ENCODE measurements at regions not wholly inside any gene's neighbourhood (a gene's known extent, or its start where the extent isn't known, plus 50 kb on each side); places are given as distances from the start of the nearest gene placed in this dataset.

DNA sequence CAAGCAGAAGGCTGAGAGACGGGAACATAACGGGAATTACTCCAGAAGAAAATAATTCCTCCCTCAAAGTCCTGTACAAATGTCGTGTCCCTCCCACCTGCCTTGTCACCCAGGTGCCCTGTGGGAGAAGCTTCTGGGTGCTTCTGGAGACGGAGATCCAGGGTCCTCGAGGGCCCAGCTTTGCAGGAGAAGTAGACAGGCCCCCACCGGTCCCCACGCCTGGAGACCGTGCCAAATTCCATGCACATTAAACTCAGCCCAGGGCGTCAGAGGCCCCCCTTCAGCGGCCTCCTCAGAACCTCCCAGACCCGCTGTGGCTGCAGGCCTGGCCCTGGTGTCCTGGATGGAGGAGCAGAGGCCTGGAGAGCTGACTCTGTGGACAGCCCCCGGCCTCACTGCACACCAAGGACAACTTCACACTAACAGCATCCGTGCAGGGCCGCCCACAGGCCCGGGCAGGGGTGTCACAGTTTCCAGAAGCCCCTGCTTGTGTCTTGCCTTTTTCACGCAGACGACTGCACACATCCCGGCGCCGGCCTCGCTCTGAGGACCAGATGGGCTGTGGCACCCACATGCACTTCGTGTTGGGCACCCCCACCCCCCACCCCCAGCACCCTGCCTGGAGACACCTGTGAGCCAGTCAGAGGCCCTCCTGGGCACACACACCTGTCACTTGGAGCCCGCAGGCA is 734.3 kb downstream of the BRD1 start:
- peaks cover 13 to 35% (median 28%) of the 10 kb centered on the region in 10 experiments for H3K4me1 ChIP-seq
- no peaks in the 10 kb centered on the region for H3K9me3 ChIP-seq (replicated peaks in 1 of 11)
- TF ChIP-seq Cebpa-rat (IDR thresholded peaks at IDR 0.05) = no peak
- no peak overlapping the region for H3K4me3 ChIP-seq
- no peaks in the 10 kb centered on the region for H3K27me3 ChIP-seq
- no peaks in the 10 kb centered on the region for H3K36me3 ChIP-seq
- peak overlapping the region in 1 of 11 experiments; percentile 48; a peak in 2 of 22 replicates for H3K27ac ChIP-seq
- peak overlapping the region in 8 of 11 experiments; percentile 56 to 78 (median 69); a peak in 16 of 22 replicates for H3K4me2 ChIP-seq
- peaks cover 0 to 7% (median 0%) of the 10 kb centered on the region in 11 experiments; a peak in 1 of 22 replicates for H4K20me1 ChIP-seq
- peak overlapping the region in 2 of 11 experiments; percentile 18 to 29; a peak in 1 of 22 replicates for H3K9ac ChIP-seq

DNA sequence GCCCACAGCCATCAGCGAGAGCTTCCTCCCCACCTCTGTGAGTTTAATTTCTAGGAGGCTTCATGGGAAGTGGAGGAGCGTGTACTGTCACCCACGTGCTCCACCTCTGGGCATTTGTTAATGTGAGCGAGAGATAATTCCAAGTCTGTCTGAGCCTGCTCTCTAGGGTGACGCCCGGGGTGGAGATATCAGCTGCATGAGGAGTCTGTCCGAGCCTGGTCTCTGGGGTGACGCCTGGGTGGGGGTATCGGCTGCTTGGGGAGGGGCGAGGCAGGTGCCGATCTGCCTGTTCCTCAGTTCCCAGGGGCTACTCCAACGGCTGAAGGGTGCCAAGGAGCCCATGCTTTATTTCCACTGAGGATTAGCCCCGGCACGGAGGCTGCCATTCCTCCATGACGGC is 735.0 kb downstream of the BRD1 start:
- peak overlapping the region; percentile 4 to 78 (median 68); a peak in 19 of 22 replicates for H3K4me2 ChIP-seq
- no peak for TF ChIP-seq Cebpa-rat (IDR thresholded peaks at IDR 0.05)
- H3K4me1 ChIP-seq = peaks cover 13 to 35% (median 28%) of the 10 kb centered on the region in 10 experiments
- peak overlapping the region in 2 of 11 experiments; percentile 35 to 47; a peak in 3 of 22 replicates for H3K27ac ChIP-seq
- H4K20me1 ChIP-seq = peaks cover 0 to 5% (median 0%) of the 10 kb centered on the region in 11 experiments; a peak in 1 of 22 replicates
- H3K9me3 ChIP-seq (replicated peaks in 1 of 11) = no peaks in the 10 kb centered on the region
- H3K36me3 ChIP-seq = no peaks in the 10 kb centered on the region
- H3K9ac ChIP-seq = no peak overlapping the region
- H3K4me3 ChIP-seq = no peak overlapping the region
- H3K27me3 ChIP-seq = no peaks in the 10 kb centered on the region

GRCh38 chr22:49091917-49092545 is 735.6 kb downstream of the BRD1 start:
- H3K9ac ChIP-seq = peak overlapping the region in 2 of 11 experiments; percentile 13 to 15; a peak in 1 of 22 replicates
- H3K27ac ChIP-seq = peak overlapping the region in 6 of 11 experiments; percentile 10 to 47 (median 35); a peak in 10 of 22 replicates
- H3K36me3 ChIP-seq = no peaks in the 10 kb centered on the region
- peak overlapping the region; percentile 4 to 78 (median 68); a peak in 21 of 22 replicates for H3K4me2 ChIP-seq
- no peak overlapping the region for H3K4me3 ChIP-seq
- no peaks in the 10 kb centered on the region for H3K27me3 ChIP-seq
- TF ChIP-seq Cebpa-rat (IDR thresholded peaks at IDR 0.05) = no peak
- H3K9me3 ChIP-seq (replicated peaks in 1 of 11) = no peaks in the 10 kb centered on the region
- H4K20me1 ChIP-seq = peaks cover 0 to 5% (median 0%) of the 10 kb centered on the region in 11 experiments; a peak in 1 of 22 replicates
- peaks cover 13 to 35% (median 28%) of the 10 kb centered on the region in 10 experiments for H3K4me1 ChIP-seq

DNA sequence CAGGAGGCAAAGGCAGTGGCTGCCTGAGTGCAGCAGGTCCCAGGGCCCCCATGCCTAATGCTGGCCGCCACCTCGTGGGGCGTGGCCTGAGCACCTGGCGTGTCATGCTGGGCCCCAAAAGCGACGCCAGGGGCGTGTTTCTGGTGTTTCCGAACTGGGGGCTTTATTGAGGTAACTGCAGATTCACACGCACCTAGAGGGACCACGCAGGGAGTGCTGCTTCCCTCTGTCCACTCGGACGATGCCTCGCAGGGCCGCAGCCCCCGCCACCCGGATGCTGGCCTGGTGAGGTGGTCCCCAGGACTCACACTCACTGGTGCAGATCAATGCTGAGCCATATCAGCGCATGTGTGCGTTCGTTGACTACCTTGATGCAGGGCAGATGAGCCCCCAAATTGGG is 736.2 kb downstream of the BRD1 start:
- peaks cover 13 to 35% (median 28%) of the 10 kb centered on the region in 10 experiments for H3K4me1 ChIP-seq
- H3K9ac ChIP-seq = 0 out of 22 replicates have a peak overlapping the region, but pooled peaks of 1 of the 11 experiments have one; percentile 13
- no peaks in the 10 kb centered on the region for H3K36me3 ChIP-seq
- peak overlapping the region in 2 of 11 experiments; percentile 14 to 45; a peak in 4 of 22 replicates for H3K27ac ChIP-seq
- peak overlapping the region; percentile 4 to 78 (median 68); a peak in 21 of 22 replicates for H3K4me2 ChIP-seq
- H4K20me1 ChIP-seq = peaks cover 0 to 5% (median 0%) of the 10 kb centered on the region in 11 experiments; a peak in 1 of 22 replicates
- no peaks in the 10 kb centered on the region for H3K27me3 ChIP-seq
- H3K4me3 ChIP-seq = no peak overlapping the region
- no peak for TF ChIP-seq Cebpa-rat (IDR thresholded peaks at IDR 0.05)
- no peaks in the 10 kb centered on the region for H3K9me3 ChIP-seq (replicated peaks in 1 of 11)

DNA sequence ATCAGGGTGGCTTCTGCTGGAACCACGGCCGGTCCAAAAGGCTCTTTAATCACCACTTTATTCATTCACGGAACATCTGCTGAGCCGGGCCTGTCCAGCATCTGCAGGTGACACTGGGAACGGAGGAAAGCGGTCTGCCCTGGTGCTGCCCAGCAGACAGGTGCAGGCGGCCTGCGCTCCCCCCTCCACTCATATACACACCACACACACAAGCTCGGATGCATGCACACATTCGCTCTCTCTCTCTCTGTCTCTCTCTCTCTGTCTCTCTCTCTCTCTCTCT is 736.9 kb downstream of the BRD1 start:
- H4K20me1 ChIP-seq = peaks cover 0 to 5% (median 0%) of the 10 kb centered on the region in 11 experiments; a peak in 1 of 22 replicates
- H3K36me3 ChIP-seq = no peaks in the 10 kb centered on the region
- no peak for TF ChIP-seq Cebpa-rat (IDR thresholded peaks at IDR 0.05)
- no peak overlapping the region for H3K9ac ChIP-seq
- no peak overlapping the region for H3K4me2 ChIP-seq
- H3K27me3 ChIP-seq = no peaks in the 10 kb centered on the region
- no peaks in the 10 kb centered on the region for H3K9me3 ChIP-seq (replicated peaks in 1 of 11)
- H3K4me3 ChIP-seq = no peak overlapping the region
- H3K27ac ChIP-seq = no peak overlapping the region
- peaks cover 13 to 35% (median 28%) of the 10 kb centered on the region in 10 experiments for H3K4me1 ChIP-seq

- peaks cover 13 to 35% (median 28%) of the 10 kb centered on the region in 10 experiments for H3K4me1 ChIP-seq
- H3K9me3 ChIP-seq (replicated peaks in 1 of 11) = no peaks in the 10 kb centered on the region
- no peaks in the 10 kb centered on the region for H3K27me3 ChIP-seq
- no peak overlapping the region for H3K27ac ChIP-seq
- H3K36me3 ChIP-seq = no peaks in the 10 kb centered on the region
- H3K9ac ChIP-seq = no peak overlapping the region
- peaks cover 0 to 5% (median 0%) of the 10 kb centered on the region in 11 experiments; a peak in 1 of 22 replicates for H4K20me1 ChIP-seq
- no peak for TF ChIP-seq Cebpa-rat (IDR thresholded peaks at IDR 0.05)
- no peak overlapping the region for H3K4me2 ChIP-seq
- H3K4me3 ChIP-seq = no peak overlapping the region
Observed at GRCh38 chr22:49090061-49090852, 737.4 kb downstream of the BRD1 start.

GRCh38 chr22:49088801-49089791 is 738.6 kb downstream of the BRD1 start:
- no peaks in the 10 kb centered on the region for H3K27me3 ChIP-seq
- no peak for TF ChIP-seq Cebpa-rat (IDR thresholded peaks at IDR 0.05)
- no peaks in the 10 kb centered on the region for H3K9me3 ChIP-seq (replicated peaks in 1 of 11)
- no peak overlapping the region for H3K27ac ChIP-seq
- no peak overlapping the region for H3K9ac ChIP-seq
- H3K4me3 ChIP-seq = no peak overlapping the region
- peaks cover 13 to 27% (median 25%) of the 10 kb centered on the region in 10 experiments for H3K4me1 ChIP-seq
- no peak overlapping the region for H3K4me2 ChIP-seq
- no peaks in the 10 kb centered on the region for H3K36me3 ChIP-seq
- H4K20me1 ChIP-seq = peaks cover 0 to 5% (median 0%) of the 10 kb centered on the region in 11 experiments; a peak in 1 of 22 replicates
